ENCODE measurements at regions not wholly inside any gene's neighbourhood (a gene's known extent, or its start where the extent isn't known, plus 50 kb on each side); places are given as distances from the start of the nearest gene placed in this dataset.

DNA sequence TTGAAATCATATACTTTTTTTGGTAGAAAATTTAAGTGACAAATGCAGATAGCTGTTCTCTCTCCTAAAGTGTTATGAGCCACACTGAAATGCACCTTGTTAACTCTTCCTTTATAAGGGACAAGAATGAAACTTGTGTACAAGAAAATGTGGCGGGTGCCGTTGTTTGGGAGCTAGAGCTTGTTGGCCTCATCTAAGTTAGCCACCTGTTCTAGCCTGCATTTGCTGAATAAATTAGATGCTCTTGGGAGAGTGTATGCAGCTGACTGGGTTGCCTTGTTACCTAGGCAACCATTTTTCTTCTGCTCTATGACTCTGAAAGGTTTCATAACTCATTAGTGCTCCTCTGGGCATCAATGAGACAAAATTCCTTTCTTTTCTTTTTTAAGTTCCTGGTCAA is 174.3 kb downstream of the TAF11L14 start:
- H3K79me1 ChIP-seq (ENCODE audit: low read depth, low read length), result no peaks in the 10 kb centered on the region
- no peak for FAIRE-seq
- no peak overlapping the region for H4K91ac ChIP-seq (replicated peaks; ENCODE audit: insufficient read length, low read length)
- H2BK120ac ChIP-seq (replicated peaks; ENCODE audit: low read depth, low read length), result no peak overlapping the region
- no peak overlapping the region for H3K4me2 ChIP-seq (ENCODE audit: insufficient read depth in 1 of 2, low read depth in 2 of 2, low read length in 2 of 2)
- no peak overlapping the region for H4K8ac ChIP-seq (ENCODE audit: extremely low read depth, insufficient read depth, low read length)
- no peaks in the 10 kb centered on the region for H3K9me3 ChIP-seq (ENCODE audit: insufficient read depth in 2 of 2, low read depth in 1 of 2, low read length in 1 of 2)
- no peak overlapping the region for H2BK15ac ChIP-seq (ENCODE audit: low read length)
- 91% methylated on average over 2 of the region's 2 CpGs; no CpG with 5 or more reads in 1 of the 2 experiments for WGBS, 2 experiments (ENCODE audit: extremely low coverage in 1 of 2, insufficient coverage in 1 of 2, insufficient read length in 1 of 2, insufficient replicate concordance in 2 of 2, low coverage in 1 of 2, low lambda C conversion rate in 2 of 2, missing lambda C conversion rate in 1 of 2)
- DNase-seq (ENCODE audit: low read depth in 1 of 2, low spot score in 2 of 2), result no peak
- H3K27me3 ChIP-seq (replicated peaks in 1 of 4; ENCODE audit: control insufficient read depth in 3 of 4, extremely low read depth in 1 of 4, insufficient read depth in 3 of 4, low read length in 3 of 4), result no peaks in the 10 kb centered on the region
- H2BK5ac ChIP-seq (ENCODE audit: low read depth, low read length), result no peak overlapping the region
- no peak overlapping the region for H3K18ac ChIP-seq (ENCODE audit: extremely low read depth, low read length)
- POLR2A ChIA-PET (ENCODE audit: partially characterized antibody), result no interaction called here
- H3K4me3 ChIP-seq (ENCODE audit: extremely low read depth in 1 of 4, insufficient read depth in 2 of 4, low read depth in 3 of 4, low read length in 4 of 4), result no peak overlapping the region
- H2BK20ac ChIP-seq (ENCODE audit: low read length), result no peak overlapping the region
- H2BK12ac ChIP-seq (ENCODE audit: low read depth, low read length), result no peak overlapping the region
- no peak overlapping the region for H3K23ac ChIP-seq (ENCODE audit: insufficient read length)
- H3K23me2 ChIP-seq (ENCODE audit: low read depth, low read length), result no peaks in the 10 kb centered on the region
- H3K27ac ChIP-seq (ENCODE audit: low read depth, low read length), result no peak overlapping the region
- no peak overlapping the region for H3K4ac ChIP-seq (replicated peaks; ENCODE audit: insufficient read length, low read depth, low read length)
- no peak overlapping the region for H4K5ac ChIP-seq (ENCODE audit: insufficient read length, low read depth, low read length)
- H2AFZ ChIP-seq (ENCODE audit: low read length), result no peak overlapping the region
- H3K56ac ChIP-seq (replicated peaks; ENCODE audit: insufficient read length, low read depth, low read length), result no peak overlapping the region
- CTCF ChIA-PET (ENCODE audit: partially characterized antibody), result no interaction called here
- no peaks in the 10 kb centered on the region for H3K36me3 ChIP-seq (ENCODE audit: control insufficient read depth in 2 of 4, insufficient read depth in 4 of 4, low read length in 3 of 4)
- H3K4me1 ChIP-seq (replicated peaks in 1 of 4; ENCODE audit: control insufficient read depth in 3 of 4, insufficient read depth in 4 of 4, low read length in 3 of 4), result no peaks in the 10 kb centered on the region
- no peak overlapping the region for H3K14ac ChIP-seq (ENCODE audit: insufficient read length)
- H3K79me2 ChIP-seq (ENCODE audit: control insufficient read depth in 1 of 2, insufficient read depth in 2 of 2, low read length in 2 of 2), result no peaks in the 10 kb centered on the region
- H4K20me1 ChIP-seq (replicated peaks in 1 of 2; ENCODE audit: control insufficient read depth in 1 of 2, insufficient read depth in 2 of 2, low read length in 2 of 2), result no peaks in the 10 kb centered on the region
- no peak for TF ChIP-seq SIRT6 (IDR thresholded peaks at IDR 0.05; ENCODE audit: low read length)
- H3K9ac ChIP-seq (replicated peaks in 1 of 4; ENCODE audit: extremely low read depth in 1 of 4, low read depth in 3 of 4, low read length in 3 of 4), result no peak overlapping the region
- no peak overlapping the region for H2AK5ac ChIP-seq (ENCODE audit: low read depth, low read length)

All from H1 (cell line).